NCI-H2107 treated with DMSO at 0.1 percent for 48 hours (cell line): ENCODE measurements at regions not wholly inside any gene's neighbourhood (a gene's known extent, or its start where the extent isn't known, plus 50 kb on each side); places are given as distances from the start of the nearest gene placed in this dataset.
"Not testable (repeated sequence)": the region's sequence is repeated elsewhere in the genome, so short reads cannot be mapped to it uniquely, and the experiment has no call there.

Source experiments
- DNase-seq: peaks from one replicate; lab custom pipeline; 2025; ENCODE audit not compliant: unreplicated experiment; lab: John Stamatoyannopoulos, UW

GRCh38 chr13:79933389-79933788 lies 407.5 kb downstream of the SPRY2 start:
- no peak for DNase-seq

- DNase-seq, result no peak
Measured at GRCh38 chr13:79932556-79932955, 408.4 kb downstream of the SPRY2 start.

GRCh38 chr13:79923973-79924556 lies 416.9 kb downstream of the SPRY2 start:
- not testable (repeated sequence) for DNase-seq

- DNase-seq, result no peak
Measured at GRCh38 chr13:79919091-79919490, 421.8 kb downstream of the SPRY2 start.

GRCh38 chr13:79918620-79919019 lies 422.3 kb downstream of the SPRY2 start:
- DNase-seq, result no peak

- no peak for DNase-seq
Measured at GRCh38 chr13:79917628-79918027, 423.3 kb downstream of the SPRY2 start.

GRCh38 chr13:79915114-79915811 lies 425.7 kb downstream of the SPRY2 start:
- no peak for DNase-seq

- DNase-seq, result no peak
Measured at GRCh38 chr13:79913141-79913827, 427.6 kb downstream of the SPRY2 start.

- DNase-seq, result no peak
Measured at GRCh38 chr13:79912403-79912802, 428.5 kb downstream of the SPRY2 start.

- no peak for DNase-seq
Measured at GRCh38 chr13:79910875-79911540, 429.9 kb downstream of the SPRY2 start.

- no peak for DNase-seq
Measured at GRCh38 chr13:79909644-79910043, 428.7 kb downstream of the NDFIP2 start.

GRCh38 chr13:79908381-79908780 lies 427.4 kb downstream of the NDFIP2 start:
- no peak for DNase-seq

- DNase-seq, result no peak
Measured at GRCh38 chr13:79907527-79907926, 426.6 kb downstream of the NDFIP2 start.

- no peak for DNase-seq
Measured at GRCh38 chr13:79906345-79906744, 425.4 kb downstream of the NDFIP2 start.

- DNase-seq, result no peak
Measured at GRCh38 chr13:79905018-79905417, 424.1 kb downstream of the NDFIP2 start.

- DNase-seq, result no peak
Measured at GRCh38 chr13:79904581-79904980, 423.6 kb downstream of the NDFIP2 start.

GRCh38 chr13:79901336-79901735 lies 420.4 kb downstream of the NDFIP2 start:
- no peak for DNase-seq

- no peak for DNase-seq
Measured at GRCh38 chr13:79900356-79900755, 419.4 kb downstream of the NDFIP2 start.

- no peak for DNase-seq
Measured at GRCh38 chr13:79898996-79899395, 418.0 kb downstream of the NDFIP2 start.

GRCh38 chr13:79898202-79898826 lies 417.4 kb downstream of the NDFIP2 start:
- DNase-seq, result no peak

- DNase-seq, result no peak
Measured at GRCh38 chr13:79896851-79897250, 415.9 kb downstream of the NDFIP2 start.
